GM23248 (cell line): ENCODE measurements at regions not wholly inside any gene's neighbourhood (a gene's known extent, or its start where the extent isn't known, plus 50 kb on each side); places are given as distances from the start of the nearest gene placed in this dataset.

ENCODE experiments used
- DNase-seq: peaks from one replicate; pipeline ENCODE4 v3.0.0-alpha.2; 2015
- H2AFZ ChIP-seq: fragments of 200-600 bp; sonication (generic); 2 replicates; pipeline ENCODE4 v1.6.1; 2016; ENCODE audit warnings: antibody characterized with exemption
- H3F3A ChIP-seq: fragments of 200-600 bp; sonication (generic); 2 replicates; pipeline ENCODE4 v1.6.1; 2016; ENCODE audit warnings: mild to moderate bottlenecking, antibody characterized with exemption, mixed run types; ENCODE audit not compliant: insufficient read depth
- H3K27ac ChIP-seq: fragments of 200-600 bp; sonication (generic); 2 replicates; pipeline ENCODE4 v1.5.1; 2016; ENCODE audit warnings: mild to moderate bottlenecking
- H3K27me3 ChIP-seq: fragments of 200-600 bp; sonication (generic); replicated peaks from 2 replicates; pipeline ENCODE4 v1.6.1; 2016; ENCODE audit warnings: mild to moderate bottlenecking; ENCODE audit not compliant: insufficient read depth
- H3K36me3 ChIP-seq: fragments of 200-600 bp; sonication (generic); 2 replicates; pipeline ENCODE4 v1.6.1; 2016; ENCODE audit warnings: low read depth, mild to moderate bottlenecking
- H3K4me1 ChIP-seq: fragments of 200-600 bp; sonication (generic); 2 replicates; pipeline ENCODE4 v1.6.1; 2016; ENCODE audit warnings: mild to moderate bottlenecking; ENCODE audit not compliant: insufficient read depth
- H3K4me2 ChIP-seq: fragments of 200-600 bp; sonication (generic); one replicate; pipeline ENCODE4 v1.6.1; 2016; ENCODE audit warnings: mild to moderate bottlenecking; ENCODE audit not compliant: unreplicated experiment
- H3K4me3 ChIP-seq: fragments of 200-600 bp; sonication (generic); 2 replicates; pipeline ENCODE4 v1.5.1; 2016; ENCODE audit warnings: mild to moderate bottlenecking
- H3K79me2 ChIP-seq: fragments of 200-600 bp; sonication (generic); 2 replicates; pipeline ENCODE4 v1.6.1; 2016; ENCODE audit warnings: mild to moderate bottlenecking; ENCODE audit not compliant: insufficient read depth
- H3K9ac ChIP-seq: fragments of 200-600 bp; sonication (generic); 2 replicates; pipeline ENCODE4 v1.6.1; 2016; ENCODE audit warnings: mild to moderate bottlenecking
- H3K9me2 ChIP-seq: fragments of 200-600 bp; sonication (generic); 2 replicates; pipeline ENCODE4 v1.6.1; 2016; ENCODE audit warnings: mixed run types, mild to moderate bottlenecking, moderate library complexity; ENCODE audit not compliant: insufficient read depth
- H3K9me3 ChIP-seq: fragments of 200-600 bp; sonication (generic); one replicate; pipeline ENCODE4 v1.6.1; 2017; ENCODE audit warnings: low read depth
- H4K20me1 ChIP-seq: fragments of 200-600 bp; sonication (generic); 2 replicates; pipeline ENCODE4 v1.6.0; 2016; ENCODE audit not compliant: insufficient read depth
- EZH2 ChIP-seq: fragments of 200-600 bp; sonication (generic); IDR thresholded peaks from 2 replicates; pipeline ENCODE4 v1.6.1; 2018; ENCODE audit warnings: antibody characterized with exemption, mild to moderate bottlenecking; ENCODE audit not compliant: insufficient read depth, poor library complexity, severe bottlenecking
- EZH2phosphoT487 ChIP-seq: fragments of 200-600 bp; sonication (generic); IDR thresholded peaks from 2 replicates; pipeline ENCODE4 v1.6.1; 2018; ENCODE audit warnings: antibody characterized with exemption, moderate library complexity, mild to moderate bottlenecking, low read depth; ENCODE audit not compliant: insufficient read depth
- WGBS, 2 experiments: methylation state at CpG; one replicate each; pipeline ENCODE4 v1.1.6; 2015 to 2017; ENCODE audit warnings: low lambda C conversion rate in 2 of 2, low coverage in 1 of 2; ENCODE audit errors: missing lambda C conversion rate in 2 of 2; 5-methylcytosine and 5-hydroxymethylcytosine counted together
- in situ Hi-C: fragments of 300-500 bp; cut with MboI; formaldehyde crosslinking; loops from 2 replicates; pipeline ENCODE4 v1.15.0; 2020

- Histone ChIP-seq H3K36me3 (no peaks in the 10 kb centered on the region), H3K79me2 (no peaks in the 10 kb centered on the region), H3K27me3 (no peaks in the 10 kb centered on the region), H3F3A (peaks cover 9% of the 10 kb centered on the region), H4K20me1 (no peaks in the 10 kb centered on the region), H3K4me3 (no peak overlapping the region), H3K4me1 (peaks cover 13% of the 10 kb centered on the region), H3K9ac (no peak overlapping the region), H3K9me3 (no peaks in the 10 kb centered on the region), H2AFZ (no peak overlapping the region), H3K9me2 (no peaks in the 10 kb centered on the region), H3K4me2 (no peak overlapping the region), H3K27ac (no peak overlapping the region)
- no peak for DNase-seq
- TF ChIP-seq EZH2 (no peak), EZH2phosphoT487 (no peak)
- in situ Hi-C loops: no loop called here
- WGBS, 2 experiments: 65 to 67% methylated on average over 3 of the region's 3 CpGs
Observed at GRCh38 chr4:38306482-38307071, 346.4 kb downstream of the PTTG2 start.

GRCh38 chr4:38308728-38309311, 348.6 kb downstream of the PTTG2 start:
- no peaks in the 10 kb centered on the region for H3K9me3 ChIP-seq
- no peaks in the 10 kb centered on the region for H3K27me3 ChIP-seq
- no peak overlapping the region for H3K27ac ChIP-seq
- H3K4me1 ChIP-seq: peaks cover 15% of the 10 kb centered on the region
- no peaks in the 10 kb centered on the region for H3K36me3 ChIP-seq
- H4K20me1 ChIP-seq: no peaks in the 10 kb centered on the region
- no peak overlapping the region for H2AFZ ChIP-seq
- H3F3A ChIP-seq: peaks cover 12% of the 10 kb centered on the region
- TF ChIP-seq EZH2phosphoT487: no peak
- no peak for TF ChIP-seq EZH2
- no peak overlapping the region for H3K9ac ChIP-seq
- H3K79me2 ChIP-seq: no peaks in the 10 kb centered on the region
- no peaks in the 10 kb centered on the region for H3K9me2 ChIP-seq
- no peak overlapping the region for H3K4me3 ChIP-seq
- H3K4me2 ChIP-seq: peak overlapping the region; percentile 29
- peak; percentile 65 for DNase-seq
- in situ Hi-C loops: no loop called here
- 38 to 41% methylated on average over 5 of the region's 5 CpGs for whole genome bisulfite sequencing, 2 experiments

- no peak for DNase-seq
- Histone ChIP-seq H3K4me2 (no peak overlapping the region), H3K9me3 (no peaks in the 10 kb centered on the region), H3K79me2 (no peaks in the 10 kb centered on the region), H3K4me1 (peaks cover 22% of the 10 kb centered on the region), H4K20me1 (no peaks in the 10 kb centered on the region), H2AFZ (no peak overlapping the region), H3K9ac (no peak overlapping the region), H3K36me3 (no peaks in the 10 kb centered on the region), H3F3A (peaks cover 12% of the 10 kb centered on the region), H3K9me2 (no peaks in the 10 kb centered on the region), H3K4me3 (no peak overlapping the region), H3K27me3 (no peaks in the 10 kb centered on the region), H3K27ac (no peak overlapping the region)
- TF ChIP-seq EZH2phosphoT487 (no peak), EZH2 (no peak)
- in situ Hi-C loops: no loop called here
- 100% methylated on average over 1 of the region's 1 CpG for WGBS, 2 experiments
Observed at GRCh38 chr4:38309471-38309870, 349.3 kb downstream of the PTTG2 start.

GRCh38 chr4:38310446-38311043, 350.3 kb downstream of the PTTG2 start:
- Histone ChIP-seq H3K27me3 (no peaks in the 10 kb centered on the region), H3K27ac (no peak overlapping the region), H3K79me2 (no peaks in the 10 kb centered on the region), H3K36me3 (no peaks in the 10 kb centered on the region), H3K9ac (no peak overlapping the region), H3K9me2 (no peaks in the 10 kb centered on the region), H3K4me1 (peaks cover 24% of the 10 kb centered on the region), H3F3A (peaks cover 12% of the 10 kb centered on the region), H2AFZ (no peak overlapping the region), H3K4me3 (no peak overlapping the region), H3K4me2 (no peak overlapping the region), H4K20me1 (no peaks in the 10 kb centered on the region), H3K9me3 (no peaks in the 10 kb centered on the region)
- in situ Hi-C loops: loop anchor here (10.0 kb wide), 2 partner anchors 116 to 236 kb away; no protein-coding TSS in a partner anchor
- no peak for TF ChIP-seq EZH2
- TF ChIP-seq EZH2phosphoT487: no peak
- DNase-seq: peak; percentile 28
- WGBS, 2 experiments: 38 to 41% methylated on average over 4 of the region's 4 CpGs
